Epithelial cell of proximal tubule (primary cell): ENCODE measurements at regions not wholly inside any gene's neighbourhood (a gene's known extent, or its start where the extent isn't known, plus 50 kb on each side); places are given as distances from the start of the nearest gene placed in this dataset.

ENCODE experiments used
- DNase-seq: peaks from one replicate; pipeline ENCODE4 v3.0.0-alpha.2; 2011; ENCODE audit warnings: low read depth
- H3K4me3 ChIP-seq: 2 replicates; pipeline ENCODE4 v1.5.1; 2011; ENCODE audit warnings: low read depth, mild to moderate bottlenecking, low read length
- CTCF ChIP-seq: conservative IDR thresholded peaks from 2 replicates; pipeline ENCODE4 v1.5.1; 2012; ENCODE audit warnings: low read depth, mild to moderate bottlenecking, low read length

GRCh38 chr2:103288696-103289095 lies 526.9 kb downstream of the TMEM182 start:
- H3K4me3 ChIP-seq = no peak overlapping the region
- no peak for DNase-seq
- no peak for TF ChIP-seq CTCF

- DNase-seq = no peak
- H3K4me3 ChIP-seq = no peak overlapping the region
- TF ChIP-seq CTCF = peak; percentile 66
These were observed 527.4 kb downstream of the TMEM182 start for GRCh38 chr2:103289105-103289725.

- H3K4me3 ChIP-seq = no peak overlapping the region
- DNase-seq = no peak
- TF ChIP-seq CTCF = peak; percentile 50
These were observed 530.7 kb downstream of the TMEM182 start for GRCh38 chr2:103292573-103292972.

GRCh38 chr2:103293067-103293741 lies 531.4 kb downstream of the TMEM182 start:
- DNase-seq = no peak
- no peak for TF ChIP-seq CTCF
- H3K4me3 ChIP-seq = peak overlapping the region; percentile 31

GRCh38 chr2:103293742-103294077 lies 531.9 kb downstream of the TMEM182 start:
- H3K4me3 ChIP-seq = peak overlapping the region; percentile 31
- no peak for DNase-seq
- no peak for TF ChIP-seq CTCF

GRCh38 chr2:103294420-103294819 lies 532.6 kb downstream of the TMEM182 start:
- H3K4me3 ChIP-seq = no peak overlapping the region
- DNase-seq = no peak
- no peak for TF ChIP-seq CTCF

GRCh38 chr2:103295591-103295990 lies 533.8 kb downstream of the TMEM182 start:
- no peak for DNase-seq
- no peak for TF ChIP-seq CTCF
- H3K4me3 ChIP-seq = no peak overlapping the region
